Heart left ventricle (tissue), 16 donors: ENCODE measurements at regions not wholly inside any gene's neighbourhood (a gene's known extent, or its start where the extent isn't known, plus 50 kb on each side); places are given as distances from the start of the nearest gene placed in this dataset.
"Not testable (repeated sequence)": the region's sequence is repeated elsewhere in the genome, so short reads cannot be mapped to it uniquely, and the experiment has no call there.

Experiments
- ATAC-seq, 4 donors: fragments of 200-7000 bp; cut with Tn5 transposase; one replicate each; pipeline ENCODE4 v1.9.1; 2020 to 2022; ENCODE audit warnings: moderate library complexity in 4 of 4, mild to moderate bottlenecking in 3 of 4, moderate number of reproducible peaks in 1 of 4
- DNase-seq, 5 donors: peaks; one replicate each; pipeline ENCODE4 v3.0.0-alpha.2; 2020
- H3K27ac ChIP-seq, 12 donors: fragments of 200-600 bp; sonication (generic) in 4 of 12; one replicate each; pipeline versions ENCODE4 v1.5.0 to v1.8.0; 2016 to 2022; ENCODE audit warnings: mild to moderate bottlenecking in 2 of 12
- H3K27me3 ChIP-seq, 9 donors: fragments of 200-600 bp; sonication (generic) in 2 of 9; one replicate each; pipeline versions ENCODE4 v1.5.1 to v1.8.0; 2016 to 2022; ENCODE audit warnings: mild to moderate bottlenecking in 3 of 9
- H3K36me3 ChIP-seq, 9 donors: fragments of 200-600 bp; sonication (generic) in 2 of 9; one replicate each; pipeline versions ENCODE4 v1.5.0 to v1.8.0; 2018 to 2022; ENCODE audit warnings: mild to moderate bottlenecking in 2 of 9
- H3K4me1 ChIP-seq, 12 donors: fragments of 200-600 bp; sonication (generic) in 4 of 12; one replicate each; pipeline versions ENCODE4 v1.5.0 to v1.8.0; 2016 to 2022; ENCODE audit warnings: mild to moderate bottlenecking in 3 of 12
- H3K4me3 ChIP-seq, 12 donors: fragments of 200-600 bp; sonication (generic) in 4 of 12; one replicate each; pipeline versions ENCODE4 v1.5.0 to v1.8.0; 2017 to 2022; ENCODE audit warnings: mild to moderate bottlenecking in 9 of 12, moderate library complexity in 4 of 12
- H3K9me3 ChIP-seq, 12 donors: fragments of 200-600 bp; sonication (generic) in 4 of 12; one replicate each; pipeline versions ENCODE4 v1.5.0 to v1.8.0; 2016 to 2022; ENCODE audit warnings: mild to moderate bottlenecking in 1 of 12
- POLR2A ChIP-seq, 2 donors: fragments of 450-650 bp; IDR thresholded peaks; one replicate each; pipeline ENCODE4 v1.6.1; 2017; ENCODE audit warnings: antibody characterized with exemption in 2 of 2, mild to moderate bottlenecking in 2 of 2, moderate library complexity in 2 of 2
- WGBS, 4 donors: extraction: QIAGEN DNeasy Blood & Tissue Kit in 2 of 4; methylation state at CpG; one replicate each; pipeline versions ENCODE4 v1.1.5 to v1.1.7; 2013 to 2018; 5-methylcytosine and 5-hydroxymethylcytosine counted together
- intact Hi-C, 10 donors: fragments of 100-400 bp; cut with DNase I; formaldehyde crosslinking; loops; one replicate each; pipeline versions ENCODE4 v1.11.1 to v1.14.2; 2022
- TF ChIP-seq, protein P1 (sequence below), 12 donors: fragments of 200-600 bp; sonication (generic) in 4 of 12; IDR thresholded peaks; one replicate each; pipeline versions ENCODE4 v1.5.0 to v1.8.0; 2018 to 2022; ENCODE audit warnings: antibody characterized with exemption in 12 of 12, mild to moderate bottlenecking in 5 of 12
- donor health status: ischemic (EF 13 %, LVEDD 7.1; RV severe dilation, severe dysfunction).
- donor health status: healthy with polysubstance abuse.
- donor health status: DM: no; HTN: yes; CAD: no.
- donor health status: DM: no; HTN: no; CAD: no.
- donor health status: ischemic (EF 25% LVEDD 6.9; RV normal size, moderate dysfunction).
- donor health status: ischemic (EF 25% LVEDD 5.7; RV mildly dilated, moderate dysfunction).
- donor health status: healthy.
- donor health status: DM: yes; HTN: yes; CAD: no.
- donor health status: ischemic (EF 35%, LVEDD 5.7; RV mildly dilated, moderate dysfunction).
- donor health status: nonischemic (EF 11% LVEDD 7.7; RV severe dilation, severe dysfunction).
- donor health status: DM: yes; HTN: yes; CAD: no.
- donor health status: PGD.
- donor health status: ischemic (EF 29% LVEDD 5.4; RV normal size, mild dysfunction).
- donor health status: nonischemic (EF 23%, LVEDD 6.1; RV moderate dilation, normal function).

DNA sequence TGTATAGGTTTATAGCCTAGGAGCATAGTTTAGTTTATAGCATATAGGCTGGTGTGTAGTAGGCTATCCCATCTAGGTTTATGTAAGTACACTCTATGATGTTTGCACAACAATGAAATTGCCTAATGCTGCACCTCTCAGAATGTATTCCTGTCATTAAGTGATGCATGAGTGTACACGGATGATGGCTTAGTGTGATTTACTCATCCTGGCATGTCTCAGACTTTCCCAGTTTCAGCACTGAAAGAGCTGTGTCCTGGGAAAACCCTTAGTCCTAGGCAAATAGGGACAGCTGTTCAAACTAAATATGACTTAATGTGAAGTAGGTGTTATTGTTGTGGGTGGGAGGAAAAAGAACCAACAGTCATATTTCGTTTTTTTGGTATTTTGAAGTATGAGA is 264.9 kb upstream of the MAGEB18 start:
- intact Hi-C loops = no loop called here
- Histone ChIP-seq H3K36me3 (no peaks in the 10 kb centered on the region), H3K27me3 (no peaks in the 10 kb centered on the region), H3K9me3 (no peaks in the 10 kb centered on the region), H3K4me1 (no peaks in the 10 kb centered on the region), H3K4me3 (no peak overlapping the region), H3K27ac (no peak overlapping the region)
- TF ChIP-seq POLR2A (IDR thresholded peaks at IDR 0.05) = no peak
- TF ChIP-seq, protein P1, sequence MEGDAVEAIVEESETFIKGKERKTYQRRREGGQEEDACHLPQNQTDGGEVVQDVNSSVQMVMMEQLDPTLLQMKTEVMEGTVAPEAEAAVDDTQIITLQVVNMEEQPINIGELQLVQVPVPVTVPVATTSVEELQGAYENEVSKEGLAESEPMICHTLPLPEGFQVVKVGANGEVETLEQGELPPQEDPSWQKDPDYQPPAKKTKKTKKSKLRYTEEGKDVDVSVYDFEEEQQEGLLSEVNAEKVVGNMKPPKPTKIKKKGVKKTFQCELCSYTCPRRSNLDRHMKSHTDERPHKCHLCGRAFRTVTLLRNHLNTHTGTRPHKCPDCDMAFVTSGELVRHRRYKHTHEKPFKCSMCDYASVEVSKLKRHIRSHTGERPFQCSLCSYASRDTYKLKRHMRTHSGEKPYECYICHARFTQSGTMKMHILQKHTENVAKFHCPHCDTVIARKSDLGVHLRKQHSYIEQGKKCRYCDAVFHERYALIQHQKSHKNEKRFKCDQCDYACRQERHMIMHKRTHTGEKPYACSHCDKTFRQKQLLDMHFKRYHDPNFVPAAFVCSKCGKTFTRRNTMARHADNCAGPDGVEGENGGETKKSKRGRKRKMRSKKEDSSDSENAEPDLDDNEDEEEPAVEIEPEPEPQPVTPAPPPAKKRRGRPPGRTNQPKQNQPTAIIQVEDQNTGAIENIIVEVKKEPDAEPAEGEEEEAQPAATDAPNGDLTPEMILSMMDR (IDR thresholded peaks at IDR 0.05) = no peak
- DNase-seq (no peak), ATAC-seq (no peak)
- 23 to 73% (median 55%) methylated on average over 2 of the region's 2 CpGs for WGBS, 4 donors

DNA sequence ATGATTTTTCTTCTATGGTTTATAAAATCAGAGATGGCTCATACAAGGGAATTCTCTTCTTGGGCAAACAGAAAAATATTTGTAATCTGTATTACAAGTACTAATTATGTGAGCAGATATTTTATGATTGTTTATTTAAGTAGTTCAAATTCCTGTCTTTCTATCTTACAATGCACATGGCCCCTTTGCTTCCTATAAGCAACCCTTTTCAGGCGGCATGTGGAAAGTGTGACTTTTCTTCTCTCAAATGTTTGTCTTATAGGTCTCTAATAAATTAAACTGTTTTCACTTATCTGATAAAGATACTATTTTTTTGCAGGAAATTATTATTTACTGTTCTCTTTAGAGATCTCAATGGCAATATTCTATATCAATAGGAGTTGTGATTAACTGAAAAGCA is 259.3 kb upstream of the MAGEB18 start:
- H3K9me3 ChIP-seq = no peaks in the 10 kb centered on the region
- DNase-seq = no peak
- no peaks in the 10 kb centered on the region for H3K4me1 ChIP-seq
- no peak overlapping the region for H3K4me3 ChIP-seq
- intact Hi-C loops = no loop called here
- TF ChIP-seq, protein P1 (IDR thresholded peaks at IDR 0.05) = no peak
- no peak for TF ChIP-seq POLR2A (IDR thresholded peaks at IDR 0.05)
- no peaks in the 10 kb centered on the region for H3K36me3 ChIP-seq
- H3K27me3 ChIP-seq = no peaks in the 10 kb centered on the region
- no peak overlapping the region for H3K27ac ChIP-seq
- no peak for ATAC-seq
- 0 to 89% (median 43%) methylated on average over 1 of the region's 1 CpG for WGBS, 4 donors

DNA sequence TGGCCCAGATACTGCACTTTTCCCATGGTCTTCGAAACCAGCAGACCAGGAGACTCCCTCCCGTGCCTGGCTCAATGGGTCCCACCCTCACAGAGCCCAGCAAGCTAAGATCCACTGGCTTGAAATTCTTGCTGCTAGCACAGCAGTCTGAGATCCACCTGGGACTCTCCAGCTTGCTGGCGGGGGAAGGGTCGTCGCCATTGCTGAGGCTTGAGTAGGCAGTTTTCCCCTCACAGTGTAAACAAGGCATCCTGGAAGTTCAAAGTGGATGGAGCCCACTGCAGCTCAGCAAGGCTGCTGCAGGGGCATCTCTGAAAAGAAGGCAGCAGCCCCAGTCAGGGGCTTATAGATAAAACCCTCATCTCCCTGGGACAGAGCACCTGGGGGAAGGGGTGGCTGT is 255.6 kb upstream of the MAGEB18 start:
- intact Hi-C loops, H3K9me3 ChIP-seq, H3K36me3 ChIP-seq, H3K4me3 ChIP-seq, H3K27ac ChIP-seq, H3K4me1 ChIP-seq, H3K27me3 ChIP-seq, ATAC-seq, DNase-seq: not testable (repeated sequence)
- WGBS, 4 donors = 70 to 83% (median 73%) methylated on average over 1 to 5 of the region's 5 CpGs

DNA sequence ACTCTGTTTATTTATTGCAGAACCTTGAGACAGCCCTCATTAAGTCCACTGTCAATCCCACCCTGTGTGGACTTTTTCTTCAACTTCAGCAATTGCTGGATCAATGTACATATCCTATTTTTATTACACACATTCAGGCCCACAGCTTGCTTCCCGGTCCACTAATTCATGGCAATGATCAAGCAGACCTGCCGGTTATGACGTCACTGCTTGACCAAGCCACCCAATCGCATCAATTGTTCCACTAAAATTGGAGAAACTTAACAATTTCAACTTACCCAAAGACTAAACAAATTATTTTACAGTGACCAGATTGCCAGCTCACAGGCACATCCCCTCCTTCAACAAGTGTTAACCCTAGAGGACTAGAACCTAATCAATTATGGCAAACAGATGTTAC is 240.4 kb upstream of the MAGEB18 start:
- no peak for TF ChIP-seq POLR2A (IDR thresholded peaks at IDR 0.05)
- TF ChIP-seq, protein P1 (IDR thresholded peaks at IDR 0.05) = no peak
- Histone ChIP-seq H3K9me3 (peaks cover 0 to 10% (median 0%) of the 10 kb centered on the region in 12 donors), H3K27me3 (no peaks in the 10 kb centered on the region), H3K4me3 (no peak overlapping the region), H3K36me3 (no peaks in the 10 kb centered on the region), H3K27ac (no peak overlapping the region), H3K4me1 (no peaks in the 10 kb centered on the region)
- intact Hi-C loops = no loop called here
- DNase-seq (no peak), ATAC-seq (no peak)
- WGBS, 4 donors = 91 to 96% (median 95%) methylated on average over 4 of the region's 4 CpGs

DNA sequence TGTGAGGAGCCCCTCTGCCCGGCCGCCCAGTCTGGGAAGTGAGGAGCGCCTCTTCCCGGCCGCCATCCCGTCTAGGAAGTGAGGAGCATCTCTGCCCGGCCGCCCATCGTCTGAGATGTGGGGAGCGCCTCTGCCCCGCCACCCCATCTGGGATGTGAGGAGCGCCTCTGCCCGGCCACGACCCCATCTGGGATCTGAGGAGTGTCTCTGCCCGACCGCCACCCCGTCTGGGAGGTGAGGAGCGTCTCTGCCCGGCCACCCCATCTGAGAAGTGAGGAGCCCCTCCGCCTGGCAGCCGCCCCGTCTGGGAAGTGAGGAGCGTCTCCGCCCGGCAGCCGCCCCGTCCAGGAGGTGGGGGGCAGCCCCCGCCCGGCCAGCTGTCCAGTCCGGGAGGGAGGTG is 232.4 kb upstream of the MAGEB18 start:
- H3K4me3 ChIP-seq, DNase-seq, H3K9me3 ChIP-seq, H3K27ac ChIP-seq, ATAC-seq, H3K36me3 ChIP-seq, H3K27me3 ChIP-seq, intact Hi-C loops, H3K4me1 ChIP-seq: not testable (repeated sequence)
- WGBS, 4 donors = 87 to 97% (median 95%) methylated on average over 17 to 21 of the region's 30 CpGs; no CpG with 5 or more reads in 1 of the 4 donors
